Sigmoid colon (tissue), 4 donors: ENCODE measurements at regions not wholly inside any gene's neighbourhood (a gene's known extent, or its start where the extent isn't known, plus 50 kb on each side); places are given as distances from the start of the nearest gene placed in this dataset.

ENCODE experiments used
- CTCF ChIP-seq, 4 experiments: fragments of 450-650 bp in 3 of 4; fragments of 200-600 bp in 1 of 4; IDR thresholded peaks; one replicate each; pipeline ENCODE4 v1.5.1; 2016 to 2019; ENCODE audit warnings: antibody characterized with exemption in 4 of 4, mild to moderate bottlenecking in 3 of 4, moderate library complexity in 2 of 4
- POLR2A ChIP-seq, 2 donors: fragments of 450-650 bp; IDR thresholded peaks; one replicate each; pipeline ENCODE4 v1.6.1; 2016; ENCODE audit warnings: antibody characterized with exemption in 2 of 2, mild to moderate bottlenecking in 2 of 2, moderate library complexity in 2 of 2
- POLR2AphosphoS5 ChIP-seq, 4 donors: sonication (generic); formaldehyde crosslinking; IDR thresholded peaks; one replicate each; pipeline ENCODE4 v1.6.1; 2017; ENCODE audit warnings: antibody characterized with exemption in 4 of 4

- TF ChIP-seq POLR2A (IDR thresholded peaks at IDR 0.05) = no peak
- TF ChIP-seq CTCF (IDR thresholded peaks at IDR 0.05) = no peak
- no peak for TF ChIP-seq POLR2AphosphoS5 (IDR thresholded peaks at IDR 0.05)
Observed at GRCh38 chr16:5621826-5622225, 524.2 kb upstream of the EEF2KMT start.
